Activated B cell treated with CpG ODN at 0.5 μM for 24 hours (primary cell): ENCODE measurements at regions not wholly inside any gene's neighbourhood (a gene's known extent, or its start where the extent isn't known, plus 50 kb on each side); places are given as distances from the start of the nearest gene placed in this dataset.

Experiments used
- ATAC-seq: fragments of 200-7000 bp; cut with Tn5 transposase; one replicate; pipeline ENCODE4 v1.10.0; 2021; ENCODE audit warnings: low read depth, mild to moderate bottlenecking, moderate library complexity
- CTCF ChIA-PET: fragments of 350-600 bp; sonication (Branson Sonifier 250); formaldehyde crosslinking; loops from one replicate; lab custom pipeline; 2021; ENCODE audit warnings: antibody characterized with exemption; lab: Charles Lee
- POLR2A ChIA-PET: fragments of 350-600 bp; sonication (Branson Sonifier 250); formaldehyde crosslinking; loops from one replicate; lab custom pipeline; 2021; ENCODE audit warnings: antibody characterized with exemption; lab: Charles Lee
- DNase-seq: peaks from one replicate; pipeline ENCODE4 v3.0.0; 2022
- H3K27ac Mint-ChIP-seq: one replicate; pipeline ENCODE4 v1.8.0; 2020; ENCODE audit warnings: mixed read lengths
- H3K27me3 Mint-ChIP-seq: one replicate; pipeline ENCODE4 v1.8.0; 2021; ENCODE audit warnings: mixed read lengths
- H3K36me3 Mint-ChIP-seq: one replicate; pipeline ENCODE4 v1.8.0; 2021; ENCODE audit warnings: low read depth, mixed read lengths
- H3K4me1 Mint-ChIP-seq: one replicate; pipeline ENCODE4 v1.8.0; 2021; ENCODE audit warnings: mixed read lengths
- H3K4me3 Mint-ChIP-seq: one replicate; pipeline ENCODE4 v1.8.0; 2020; ENCODE audit warnings: mild to moderate bottlenecking, mixed read lengths
- H3K9me3 Mint-ChIP-seq: one replicate; pipeline ENCODE4 v1.8.0; 2020; ENCODE audit warnings: mixed read lengths
- intact Hi-C: fragments of 100-400 bp; cut with micrococcal nuclease; formaldehyde crosslinking; loops from one replicate; pipeline ENCODE4 v1.15.1; 2024
- TF ChIP-seq, protein P1 (sequence below): fragments of 200-600 bp; IDR thresholded peaks from one replicate; pipeline ENCODE4 v1.8.0; 2022; ENCODE audit warnings: antibody characterized with exemption, mild to moderate bottlenecking

DNA sequence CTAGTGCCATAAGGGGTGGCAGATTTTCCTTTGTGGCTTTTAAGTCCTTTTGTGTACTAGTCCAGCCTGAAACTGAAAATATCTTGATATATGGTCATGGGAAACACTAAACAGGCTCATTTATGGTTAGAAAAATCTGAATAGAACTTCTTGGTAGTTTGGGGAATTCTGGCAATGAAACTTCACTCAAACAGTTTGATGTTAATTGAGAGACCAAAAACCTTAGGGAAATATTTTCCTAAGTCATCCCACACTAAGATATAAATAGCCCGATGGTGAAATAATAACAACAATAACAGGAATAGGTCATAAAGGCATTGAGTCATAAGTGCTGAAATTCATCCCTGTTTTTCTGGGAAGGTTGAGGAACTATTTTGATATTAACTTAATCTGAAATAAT is 146.2 kb upstream of the SMLR1 start:
- no peaks in the 10 kb centered on the region for H3K4me1 Mint-ChIP-seq
- H3K27ac Mint-ChIP-seq = no peak overlapping the region
- ChIA-PET CTCF (no interaction called here), POLR2A (no interaction called here)
- TF ChIP-seq, protein P1, sequence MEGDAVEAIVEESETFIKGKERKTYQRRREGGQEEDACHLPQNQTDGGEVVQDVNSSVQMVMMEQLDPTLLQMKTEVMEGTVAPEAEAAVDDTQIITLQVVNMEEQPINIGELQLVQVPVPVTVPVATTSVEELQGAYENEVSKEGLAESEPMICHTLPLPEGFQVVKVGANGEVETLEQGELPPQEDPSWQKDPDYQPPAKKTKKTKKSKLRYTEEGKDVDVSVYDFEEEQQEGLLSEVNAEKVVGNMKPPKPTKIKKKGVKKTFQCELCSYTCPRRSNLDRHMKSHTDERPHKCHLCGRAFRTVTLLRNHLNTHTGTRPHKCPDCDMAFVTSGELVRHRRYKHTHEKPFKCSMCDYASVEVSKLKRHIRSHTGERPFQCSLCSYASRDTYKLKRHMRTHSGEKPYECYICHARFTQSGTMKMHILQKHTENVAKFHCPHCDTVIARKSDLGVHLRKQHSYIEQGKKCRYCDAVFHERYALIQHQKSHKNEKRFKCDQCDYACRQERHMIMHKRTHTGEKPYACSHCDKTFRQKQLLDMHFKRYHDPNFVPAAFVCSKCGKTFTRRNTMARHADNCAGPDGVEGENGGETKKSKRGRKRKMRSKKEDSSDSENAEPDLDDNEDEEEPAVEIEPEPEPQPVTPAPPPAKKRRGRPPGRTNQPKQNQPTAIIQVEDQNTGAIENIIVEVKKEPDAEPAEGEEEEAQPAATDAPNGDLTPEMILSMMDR = no peak
- H3K9me3 Mint-ChIP-seq = peaks cover 11% of the 10 kb centered on the region
- intact Hi-C loops = no loop called here
- DNase-seq (no peak), ATAC-seq (no peak)
- no peak overlapping the region for H3K4me3 Mint-ChIP-seq
- H3K27me3 Mint-ChIP-seq = no peaks in the 10 kb centered on the region
- H3K36me3 Mint-ChIP-seq = no peaks in the 10 kb centered on the region

DNA sequence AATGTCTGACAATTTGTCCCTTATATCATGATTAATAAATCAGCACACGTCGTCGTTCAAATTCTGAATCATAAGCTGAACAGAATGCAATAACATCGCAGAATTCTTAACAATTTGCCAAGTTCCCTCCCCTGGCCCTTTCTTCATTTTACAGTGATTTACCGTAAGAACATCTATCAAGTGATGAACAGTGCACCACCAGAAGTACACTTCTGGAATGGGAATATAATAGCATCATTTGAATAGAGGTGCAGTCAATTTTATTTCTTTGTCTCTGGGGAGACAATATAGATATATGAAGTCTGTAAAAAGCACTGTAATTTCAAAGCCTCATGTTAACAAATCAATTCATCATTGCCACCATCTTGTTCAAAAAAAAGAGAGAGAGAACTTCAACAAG is 145.1 kb upstream of the SMLR1 start:
- ChIA-PET CTCF (no interaction called here), POLR2A (no interaction called here)
- H3K36me3 Mint-ChIP-seq = no peaks in the 10 kb centered on the region
- TF ChIP-seq, protein P1 = no peak
- H3K9me3 Mint-ChIP-seq = peaks cover 8% of the 10 kb centered on the region
- intact Hi-C loops = no loop called here
- no peak for ATAC-seq
- no peaks in the 10 kb centered on the region for H3K27me3 Mint-ChIP-seq
- H3K4me3 Mint-ChIP-seq = no peak overlapping the region
- DNase-seq = no peak
- no peak overlapping the region for H3K27ac Mint-ChIP-seq
- H3K4me1 Mint-ChIP-seq = no peaks in the 10 kb centered on the region

DNA sequence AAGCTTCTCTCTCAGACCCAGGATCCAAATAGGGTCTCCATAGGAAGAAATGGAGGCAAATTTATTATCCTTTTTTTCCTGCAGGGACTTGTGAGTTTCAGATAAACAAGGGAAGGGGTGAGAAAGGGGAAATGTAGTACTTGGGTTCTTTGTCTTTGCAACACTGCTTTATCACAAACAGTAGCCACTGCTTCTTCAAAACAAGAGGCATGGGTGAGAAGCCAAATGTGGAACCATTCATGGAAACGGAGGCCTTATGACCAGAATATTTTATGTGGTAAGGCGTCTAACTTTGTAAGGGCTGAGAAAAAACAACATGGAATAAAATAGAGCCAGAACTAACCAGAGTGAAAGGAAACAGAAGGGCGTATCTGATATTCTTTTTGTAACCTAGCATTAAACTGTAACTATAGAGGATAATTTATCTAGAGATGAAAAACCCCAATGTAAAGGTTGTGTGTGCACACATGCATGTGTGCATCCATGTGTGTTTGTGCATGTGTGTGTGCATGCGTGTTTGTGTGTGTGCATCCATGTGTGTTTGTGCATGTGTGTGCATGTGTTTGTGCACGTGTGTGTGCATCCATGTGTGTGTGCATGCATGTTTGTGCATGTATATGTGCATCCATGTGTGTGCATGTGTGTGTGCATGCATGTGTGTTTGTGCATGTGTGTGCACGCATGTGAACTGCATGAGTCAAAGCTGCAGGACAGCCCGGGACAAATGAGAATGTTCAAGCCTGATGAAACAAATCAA is 143.3 kb upstream of the SMLR1 start:
- Mint-ChIP-seq H3K4me1 (no peaks in the 10 kb centered on the region), H3K27ac (no peak overlapping the region), H3K4me3 (no peak overlapping the region), H3K36me3 (no peaks in the 10 kb centered on the region), H3K9me3 (peaks cover 3% of the 10 kb centered on the region), H3K27me3 (no peaks in the 10 kb centered on the region)
- intact Hi-C loops = no loop called here
- TF ChIP-seq, protein P1 = no peak
- DNase-seq (no peak), ATAC-seq (no peak)
- ChIA-PET CTCF (no interaction called here), POLR2A (no interaction called here)

DNA sequence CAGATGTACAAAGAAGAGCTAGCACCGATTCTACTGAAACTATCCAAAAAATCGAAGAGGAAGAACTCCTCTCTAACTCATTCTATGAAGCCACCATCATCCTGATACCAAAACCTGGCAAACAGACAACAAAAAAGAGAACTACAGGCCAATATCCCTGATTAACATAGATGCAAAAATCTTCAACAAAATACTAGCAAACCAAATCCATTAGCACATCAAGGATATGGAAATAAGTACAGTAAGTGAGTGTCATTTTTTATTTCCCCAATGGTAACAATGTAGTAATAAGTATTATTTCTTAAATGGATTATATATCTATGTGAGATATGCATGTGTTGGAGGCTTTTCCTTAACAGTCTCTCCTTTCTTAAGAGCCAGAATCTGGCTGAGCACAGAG is 134.5 kb upstream of the SMLR1 start:
- ChIA-PET POLR2A (no interaction called here), CTCF (no interaction called here)
- Mint-ChIP-seq H3K27ac (no peak overlapping the region), H3K36me3 (no peaks in the 10 kb centered on the region), H3K27me3 (peaks cover 5% of the 10 kb centered on the region), H3K4me1 (no peaks in the 10 kb centered on the region), H3K9me3 (peaks cover 2% of the 10 kb centered on the region), H3K4me3 (no peak overlapping the region)
- intact Hi-C loops = loop anchor here (10.0 kb wide), 1 partner anchor 152 kb away; no protein-coding TSS in a partner anchor
- ATAC-seq (no peak), DNase-seq (no peak)
- TF ChIP-seq, protein P1 = no peak

DNA sequence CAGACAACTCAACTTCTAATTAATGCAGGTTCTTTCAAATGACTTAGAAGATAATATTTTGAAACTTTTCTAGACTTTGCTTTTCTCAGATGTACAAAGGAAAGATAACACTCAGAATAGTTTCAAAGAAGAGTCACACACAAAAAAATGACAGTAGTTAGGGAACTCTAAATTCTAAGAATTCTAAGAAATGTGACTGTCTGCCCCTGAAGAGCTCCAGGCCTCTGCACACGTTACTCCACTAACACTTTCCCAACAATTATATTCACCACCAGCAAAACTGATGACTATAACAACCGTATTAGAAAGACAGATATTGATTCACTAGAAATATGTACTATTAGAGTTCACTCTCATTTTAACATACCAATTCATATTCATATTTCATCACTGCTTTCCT is 133.3 kb upstream of the SMLR1 start:
- H3K36me3 Mint-ChIP-seq = no peaks in the 10 kb centered on the region
- CTCF ChIA-PET = no interaction called here

More for the DNA sequence above, 133.3 kb upstream of the SMLR1 start:
- ATAC-seq (no peak), DNase-seq (no peak)
- H3K4me3 Mint-ChIP-seq = no peak overlapping the region
- no peak overlapping the region for H3K27ac Mint-ChIP-seq
- H3K27me3 Mint-ChIP-seq = peaks cover 5% of the 10 kb centered on the region
- peaks cover 2% of the 10 kb centered on the region for H3K9me3 Mint-ChIP-seq
- TF ChIP-seq, protein P1 = no peak
- intact Hi-C loops = loop anchor here (2.0 to 10.0 kb wide), 2 partner anchors 151 to 1195 kb away; no protein-coding TSS in a partner anchor
- POLR2A ChIA-PET = no interaction called here
- H3K4me1 Mint-ChIP-seq = no peaks in the 10 kb centered on the region
